GM19463 (cell line): ENCODE measurements at regions not wholly inside any gene's neighbourhood (a gene's known extent, or its start where the extent isn't known, plus 50 kb on each side); places are given as distances from the start of the nearest gene placed in this dataset.
"Not testable (repeated sequence)": the region's sequence is repeated elsewhere in the genome, so short reads cannot be mapped to it uniquely, and the experiment has no call there.

Source experiments
- ATAC-seq: cut with Tn5 transposase; IDR thresholded peaks from one replicate; pipeline ENCODE4 v1.9.1; 2021; ENCODE audit warnings: mild to moderate bottlenecking, moderate library complexity; ENCODE audit not compliant: unreplicated experiment

DNA sequence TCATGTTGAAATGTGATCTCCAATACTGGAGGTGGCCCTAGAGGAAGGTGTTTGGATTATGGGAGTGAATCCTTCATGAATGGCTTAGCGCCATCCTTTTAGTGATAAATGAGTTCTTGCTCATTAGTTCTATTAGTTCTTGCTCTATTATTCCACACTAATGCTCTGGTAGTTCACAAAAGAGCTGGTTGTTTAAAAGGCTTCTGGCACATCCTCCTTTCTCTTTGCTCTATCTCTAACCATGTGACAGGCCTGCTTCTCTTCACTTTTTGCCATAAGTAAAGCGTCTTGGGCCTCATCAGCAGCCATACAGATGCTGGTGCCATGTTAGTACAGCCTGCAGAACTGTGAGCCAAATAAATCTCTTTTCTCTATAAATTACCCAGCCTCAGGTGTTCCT is 469.9 kb downstream of the GUCY1A2 start:
- ATAC-seq = no peak

- ATAC-seq = no peak
Observed at GRCh38 chr11:106551744-106552673, 466.3 kb downstream of the GUCY1A2 start.

DNA sequence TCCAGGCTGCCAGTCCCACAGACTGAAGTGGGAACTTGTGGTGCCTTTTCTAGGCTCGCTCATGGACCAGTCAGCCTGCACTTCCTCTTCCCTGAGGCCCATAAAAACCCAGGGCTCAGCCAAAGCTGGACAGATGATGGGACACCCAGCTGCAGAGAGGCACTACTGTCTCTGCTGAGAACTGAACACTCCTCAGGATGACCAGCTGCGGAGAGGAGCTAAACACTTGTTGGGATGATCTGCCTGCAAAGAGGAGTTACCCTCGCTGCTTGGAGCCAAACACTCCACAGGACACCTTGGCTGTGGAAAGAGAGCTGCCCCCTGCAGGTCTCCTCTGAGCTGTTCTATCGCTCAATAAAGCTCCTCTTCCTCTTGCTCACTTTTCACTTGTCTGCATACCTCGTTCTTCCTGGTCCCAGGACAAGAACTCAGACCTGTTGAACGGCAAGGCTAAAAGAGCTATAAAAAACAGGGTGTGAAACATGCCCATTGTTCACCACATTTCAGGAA is 465.5 kb downstream of the GUCY1A2 start:
- no peak for ATAC-seq

DNA sequence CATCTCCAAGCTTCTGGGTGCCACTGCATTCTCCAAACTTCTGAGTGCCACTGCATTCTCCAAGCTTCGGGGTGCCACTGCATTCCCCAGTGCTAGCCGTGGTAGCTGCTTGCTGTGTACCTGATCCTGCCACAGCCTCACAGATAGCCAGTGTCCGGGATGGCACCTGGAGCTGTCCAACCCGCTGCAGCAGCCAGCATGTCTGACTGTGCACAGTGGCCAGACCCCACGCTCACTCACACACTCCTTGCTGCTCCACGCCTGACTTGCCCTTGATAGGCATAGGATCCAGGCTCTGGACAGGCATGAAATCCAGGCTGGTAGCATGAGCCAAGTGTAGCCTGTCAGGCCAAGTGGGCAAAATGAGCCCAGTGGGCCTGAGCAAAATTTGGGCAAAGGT is 465.0 kb downstream of the GUCY1A2 start:
- no peak for ATAC-seq

- ATAC-seq = not testable (repeated sequence)
Observed at GRCh38 chr11:106555566-106556250, 462.6 kb downstream of the GUCY1A2 start.

DNA sequence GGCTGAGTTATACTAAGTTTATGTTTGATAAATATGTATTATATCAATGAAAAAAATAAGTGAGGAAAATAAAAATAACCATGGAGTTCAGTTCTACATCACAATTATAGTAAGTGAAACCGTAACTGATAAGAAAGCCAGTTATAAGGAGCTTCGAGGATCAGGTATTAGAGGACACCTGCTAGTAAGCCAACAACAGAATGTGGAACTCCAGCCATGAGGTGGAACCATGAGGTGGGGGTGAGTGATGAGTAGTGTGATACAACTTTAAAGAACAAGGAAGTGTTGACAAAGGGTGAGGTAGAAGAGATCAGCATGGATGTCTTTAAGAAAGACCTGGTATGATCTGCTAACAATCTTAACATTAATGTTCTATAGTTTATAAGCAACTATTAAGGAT is 452.9 kb downstream of the GUCY1A2 start:
- no peak for ATAC-seq

DNA sequence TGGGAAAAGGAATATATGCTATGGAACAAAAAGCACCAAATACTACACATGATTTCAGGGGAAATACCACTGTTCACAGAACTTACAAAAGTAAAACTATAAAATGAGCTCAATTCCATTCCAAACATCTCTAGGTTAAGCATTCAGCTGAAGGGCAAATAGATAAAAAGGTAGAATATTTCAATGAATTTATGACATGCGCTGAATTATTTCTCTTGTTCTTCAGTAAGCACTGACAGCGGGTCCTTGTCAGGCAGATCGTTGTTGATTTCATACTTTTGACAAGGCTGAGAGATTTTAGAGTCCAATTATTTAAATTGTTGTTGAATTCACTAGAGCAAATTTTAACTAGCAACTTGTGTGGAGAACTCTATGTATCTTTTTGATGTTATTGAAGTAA is 449.6 kb downstream of the GUCY1A2 start:
- no peak for ATAC-seq

- not testable (repeated sequence) for ATAC-seq
Observed at GRCh38 chr11:106577384-106577783, 440.9 kb downstream of the GUCY1A2 start.

GRCh38 chr11:106581399-106581798 is 436.9 kb downstream of the GUCY1A2 start:
- no peak for ATAC-seq

DNA sequence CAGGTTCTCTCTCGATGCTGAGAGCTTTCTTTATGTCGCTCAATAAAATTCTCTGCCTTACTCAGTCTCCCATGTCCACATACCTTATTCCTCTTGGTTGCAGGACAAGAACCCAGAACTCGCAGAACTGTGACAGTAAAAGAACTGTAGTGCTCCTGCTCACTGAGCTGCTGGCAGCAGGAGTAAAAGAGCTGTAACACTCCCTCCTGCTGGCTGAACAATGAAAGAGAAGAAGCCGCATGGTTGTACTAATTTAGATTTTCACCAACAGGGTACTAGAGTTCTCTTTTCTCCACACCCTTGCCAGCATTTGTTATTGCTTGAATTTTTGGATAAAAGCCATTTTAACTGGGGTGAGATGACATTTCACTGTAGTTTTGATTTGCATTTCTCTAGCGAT is 433.2 kb downstream of the GUCY1A2 start:
- ATAC-seq = no peak

GRCh38 chr11:106594751-106595351 is 423.4 kb downstream of the GUCY1A2 start:
- ATAC-seq = no peak

GRCh38 chr11:106601684-106602297 is 416.5 kb downstream of the GUCY1A2 start:
- ATAC-seq = no peak

GRCh38 chr11:106608677-106609076 is 409.6 kb downstream of the GUCY1A2 start:
- ATAC-seq = no peak

- ATAC-seq = no peak
Observed at GRCh38 chr11:106614262-106614661, 404.0 kb downstream of the GUCY1A2 start.

- ATAC-seq = no peak
Observed at GRCh38 chr11:106619320-106619990, 398.8 kb downstream of the GUCY1A2 start.

- ATAC-seq = no peak
Observed at GRCh38 chr11:106621484-106621883, 396.8 kb downstream of the GUCY1A2 start.
